ENCODE measurements at regions not wholly inside any gene's neighbourhood (a gene's known extent, or its start where the extent isn't known, plus 50 kb on each side); places are given as distances from the start of the nearest gene placed in this dataset.

DNA sequence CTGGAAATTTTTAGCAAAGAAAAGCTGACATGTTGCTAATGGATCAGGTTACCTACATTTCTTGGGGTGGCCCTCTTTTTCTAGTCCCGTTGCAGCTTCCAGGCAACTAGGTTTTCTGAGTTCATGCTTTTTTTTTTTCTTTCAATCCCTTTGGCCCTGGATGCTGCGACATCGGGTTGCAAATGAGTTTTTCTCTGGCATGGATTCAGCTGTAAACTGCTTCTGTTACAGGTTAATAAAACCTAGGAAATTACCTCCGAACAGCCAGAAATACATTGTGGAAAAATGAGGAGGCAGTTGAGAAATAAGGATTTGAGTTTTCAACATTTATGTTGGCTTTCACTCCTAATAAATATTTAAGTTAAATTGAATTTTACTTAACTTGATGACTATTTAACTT is 149.8 kb upstream of the MAF start:
- no peak for TF ChIP-seq EP300 (IDR thresholded peaks at IDR 0.05)
- TF ChIP-seq, protein P1, sequence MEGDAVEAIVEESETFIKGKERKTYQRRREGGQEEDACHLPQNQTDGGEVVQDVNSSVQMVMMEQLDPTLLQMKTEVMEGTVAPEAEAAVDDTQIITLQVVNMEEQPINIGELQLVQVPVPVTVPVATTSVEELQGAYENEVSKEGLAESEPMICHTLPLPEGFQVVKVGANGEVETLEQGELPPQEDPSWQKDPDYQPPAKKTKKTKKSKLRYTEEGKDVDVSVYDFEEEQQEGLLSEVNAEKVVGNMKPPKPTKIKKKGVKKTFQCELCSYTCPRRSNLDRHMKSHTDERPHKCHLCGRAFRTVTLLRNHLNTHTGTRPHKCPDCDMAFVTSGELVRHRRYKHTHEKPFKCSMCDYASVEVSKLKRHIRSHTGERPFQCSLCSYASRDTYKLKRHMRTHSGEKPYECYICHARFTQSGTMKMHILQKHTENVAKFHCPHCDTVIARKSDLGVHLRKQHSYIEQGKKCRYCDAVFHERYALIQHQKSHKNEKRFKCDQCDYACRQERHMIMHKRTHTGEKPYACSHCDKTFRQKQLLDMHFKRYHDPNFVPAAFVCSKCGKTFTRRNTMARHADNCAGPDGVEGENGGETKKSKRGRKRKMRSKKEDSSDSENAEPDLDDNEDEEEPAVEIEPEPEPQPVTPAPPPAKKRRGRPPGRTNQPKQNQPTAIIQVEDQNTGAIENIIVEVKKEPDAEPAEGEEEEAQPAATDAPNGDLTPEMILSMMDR (IDR thresholded peaks at IDR 0.05) = no peak
